Testis (tissue), 2 donors: ENCODE measurements at regions not wholly inside any gene's neighbourhood (a gene's known extent, or its start where the extent isn't known, plus 50 kb on each side); places are given as distances from the start of the nearest gene placed in this dataset.

ENCODE experiments used
- DNase-seq: peaks from one replicate; pipeline ENCODE4 v3.0.0-alpha.2; 2019
- H3K27ac ChIP-seq, 2 donors: fragments of 200-600 bp; sonication (generic); one replicate each; pipeline ENCODE4 v1.5.1; 2019
- H3K27me3 ChIP-seq: fragments of 200-600 bp; sonication (generic); one replicate; pipeline ENCODE4 v1.5.1; 2019
- H3K36me3 ChIP-seq: fragments of 200-600 bp; sonication (generic); one replicate; pipeline ENCODE4 v1.5.1; 2017; ENCODE audit warnings: low read depth; ENCODE audit errors: missing control alignments
- H3K4me1 ChIP-seq: fragments of 200-600 bp; sonication (generic); one replicate; pipeline ENCODE4 v1.5.1; 2019
- H3K4me3 ChIP-seq, 2 donors: fragments of 200-600 bp; sonication (generic); one replicate each; pipeline ENCODE4 v1.5.1; 2017 to 2019
- H3K9me3 ChIP-seq: fragments of 200-600 bp; sonication (generic); one replicate; pipeline ENCODE4 v1.5.1; 2017
- CTCF ChIP-seq, 3 experiments: fragments of 450-650 bp in 2 of 3; fragments of 200-600 bp in 1 of 3; sonication (generic) in 1 of 3; IDR thresholded peaks; one replicate each; pipeline ENCODE4 v1.5.1; 2016 to 2019; ENCODE audit warnings: antibody characterized with exemption in 3 of 3, mild to moderate bottlenecking in 2 of 3, moderate library complexity in 1 of 3
- POLR2A ChIP-seq: fragments of 450-650 bp; IDR thresholded peaks from one replicate; pipeline ENCODE4 v1.6.1; 2017; ENCODE audit warnings: antibody characterized with exemption, mild to moderate bottlenecking, moderate library complexity
- WGBS, 2 donors: methylation state at CpG; one replicate each; pipeline ENCODE4 v1.1.5; 2018; 5-methylcytosine and 5-hydroxymethylcytosine counted together
- intact Hi-C: fragments of 100-400 bp; cut with DNase I; formaldehyde crosslinking; loops from one replicate; pipeline ENCODE4 v1.15.1; 2023; ENCODE audit warnings: low total_unique reads

GRCh38 chr7:21185653-21186265 lies 242.1 kb upstream of the SP4 start:
- no peak overlapping the region for H3K4me3 ChIP-seq
- WGBS, 2 donors: 81 to 82% methylated on average over 6 of the region's 6 CpGs
- H3K9me3 ChIP-seq: no peaks in the 10 kb centered on the region

GRCh38 chr7:21191321-21192073 lies 236.4 kb upstream of the SP4 start:
- Histone ChIP-seq H3K4me3 (no peak overlapping the region), H3K27ac (no peak overlapping the region), H3K9me3 (no peaks in the 10 kb centered on the region), H3K4me1 (no peaks in the 10 kb centered on the region), H3K27me3 (no peaks in the 10 kb centered on the region), H3K36me3 (no peaks in the 10 kb centered on the region)
- intact Hi-C loops: no loop called here
- TF ChIP-seq POLR2A (no peak), CTCF (IDR thresholded peaks at IDR 0.05) (no peak)
- WGBS, 2 donors: 68 to 71% methylated on average over 7 of the region's 7 CpGs
- no peak for DNase-seq

More at GRCh38 chr7:21185653-21186265, 242.1 kb upstream of the SP4 start:
- Histone ChIP-seq H3K27me3 (no peaks in the 10 kb centered on the region), H3K27ac (no peak overlapping the region), H3K36me3 (no peaks in the 10 kb centered on the region), H3K4me1 (no peaks in the 10 kb centered on the region)
- intact Hi-C loops: no loop called here
- TF ChIP-seq CTCF (IDR thresholded peaks at IDR 0.05) (no peak), POLR2A (no peak)
- DNase-seq: no peak

- 74 to 87% methylated on average over 2 of the region's 2 CpGs for WGBS, 2 donors
- Histone ChIP-seq H3K27me3 (no peaks in the 10 kb centered on the region), H3K4me1 (no peaks in the 10 kb centered on the region), H3K9me3 (no peaks in the 10 kb centered on the region), H3K4me3 (no peak overlapping the region), H3K27ac (no peak overlapping the region), H3K36me3 (no peaks in the 10 kb centered on the region)
- intact Hi-C loops: no loop called here
- TF ChIP-seq POLR2A: no peak
- TF ChIP-seq CTCF (IDR thresholded peaks at IDR 0.05): no peak
- DNase-seq: no peak
Measured at GRCh38 chr7:21192657-21193056, 235.2 kb upstream of the SP4 start.

GRCh38 chr7:21193895-21194294 lies 234.0 kb upstream of the SP4 start:
- DNase-seq: no peak
- no peaks in the 10 kb centered on the region for H3K9me3 ChIP-seq
- 58 to 67% methylated on average over 2 of the region's 2 CpGs for WGBS, 2 donors
- TF ChIP-seq CTCF (IDR thresholded peaks at IDR 0.05): no peak
- TF ChIP-seq POLR2A: no peak
- no peaks in the 10 kb centered on the region for H3K27me3 ChIP-seq
- no peak overlapping the region for H3K27ac ChIP-seq
- intact Hi-C loops: no loop called here
- H3K36me3 ChIP-seq: no peaks in the 10 kb centered on the region
- H3K4me1 ChIP-seq: no peaks in the 10 kb centered on the region
- no peak overlapping the region for H3K4me3 ChIP-seq

- no peak overlapping the region for H3K27ac ChIP-seq
- no peaks in the 10 kb centered on the region for H3K4me1 ChIP-seq
- no peaks in the 10 kb centered on the region for H3K27me3 ChIP-seq
- intact Hi-C loops: no loop called here
- H3K4me3 ChIP-seq: no peak overlapping the region
- DNase-seq: no peak
- no peaks in the 10 kb centered on the region for H3K9me3 ChIP-seq
- H3K36me3 ChIP-seq: no peaks in the 10 kb centered on the region
- TF ChIP-seq CTCF (IDR thresholded peaks at IDR 0.05): no peak
- WGBS, 2 donors: 89 to 90% methylated on average over 4 of the region's 4 CpGs
Measured at GRCh38 chr7:21194936-21195335, 232.9 kb upstream of the SP4 start.
